DMS153 (cell line): ENCODE measurements at regions not wholly inside any gene's neighbourhood (a gene's known extent, or its start where the extent isn't known, plus 50 kb on each side); places are given as distances from the start of the nearest gene placed in this dataset.
"Not testable (repeated sequence)": the region's sequence is repeated elsewhere in the genome, so short reads cannot be mapped to it uniquely, and the experiment has no call there.

Experiments used
- DNase-seq: peaks from one replicate; lab custom pipeline; 2025; lab: John Stamatoyannopoulos, UW

GRCh38 chr14:55979781-55980180 is 138.4 kb upstream of the PELI2 start:
- DNase-seq = no peak

- no peak for DNase-seq
Measured at GRCh38 chr14:55980970-55981369, 137.2 kb upstream of the PELI2 start.

- no peak for DNase-seq
Measured at GRCh38 chr14:55986069-55986468, 132.1 kb upstream of the PELI2 start.

- no peak for DNase-seq
Measured at GRCh38 chr14:56000846-56001245, 117.4 kb upstream of the PELI2 start.

- no peak for DNase-seq
Measured at GRCh38 chr14:56002342-56002741, 115.9 kb upstream of the PELI2 start.

- no peak for DNase-seq
Measured at GRCh38 chr14:56002876-56003625, 115.2 kb upstream of the PELI2 start.

GRCh38 chr14:56004323-56004722 is 113.9 kb upstream of the PELI2 start:
- no peak for DNase-seq

GRCh38 chr14:56004786-56005185 is 113.4 kb upstream of the PELI2 start:
- no peak for DNase-seq

GRCh38 chr14:56005191-56006053 is 112.8 kb upstream of the PELI2 start:
- no peak for DNase-seq

- peak; percentile 25 for DNase-seq
Measured at GRCh38 chr14:56007491-56007890, 110.7 kb upstream of the PELI2 start.

- DNase-seq = no peak
Measured at GRCh38 chr14:56008150-56008549, 110.1 kb upstream of the PELI2 start.

- DNase-seq = not testable (repeated sequence)
Measured at GRCh38 chr14:56008661-56009060, 109.5 kb upstream of the PELI2 start.

GRCh38 chr14:56023661-56024081 is 94.5 kb upstream of the PELI2 start:
- no peak for DNase-seq

- DNase-seq = no peak
Measured at GRCh38 chr14:56025191-56025590, 93.0 kb upstream of the PELI2 start.

- no peak for DNase-seq
Measured at GRCh38 chr14:56026506-56026905, 91.7 kb upstream of the PELI2 start.

- DNase-seq = no peak
Measured at GRCh38 chr14:56027421-56027820, 90.8 kb upstream of the PELI2 start.

GRCh38 chr14:56027916-56028712 is 90.1 kb upstream of the PELI2 start:
- DNase-seq = peak; percentile 16

- no peak for DNase-seq
Measured at GRCh38 chr14:56036353-56036752, 81.9 kb upstream of the PELI2 start.

- DNase-seq = no peak
Measured at GRCh38 chr14:56040121-56040520, 78.1 kb upstream of the PELI2 start.

- no peak for DNase-seq
Measured at GRCh38 chr14:56044196-56044595, 74.0 kb upstream of the PELI2 start.

- no peak for DNase-seq
Measured at GRCh38 chr14:56046546-56046945, 71.7 kb upstream of the PELI2 start.

- no peak for DNase-seq
Measured at GRCh38 chr14:56046996-56047395, 71.2 kb upstream of the PELI2 start.
